CD4-positive, alpha-beta T cell (primary cell): ENCODE measurements at regions not wholly inside any gene's neighbourhood (a gene's known extent, or its start where the extent isn't known, plus 50 kb on each side); places are given as distances from the start of the nearest gene placed in this dataset.

Source experiments
- ATAC-seq: fragments of 200-7000 bp; cut with Tn5 transposase; one replicate; pipeline ENCODE4 v1.10.0; 2022; ENCODE audit warnings: mild to moderate bottlenecking; ENCODE audit not compliant: poor library complexity
- CTCF ChIA-PET: fragments of 350-600 bp; sonication (Branson Sonifier 250); formaldehyde crosslinking; loops from one replicate; lab custom pipeline; 2021; ENCODE audit warnings: antibody characterized with exemption, inconsistent platforms; lab: Charles Lee
- POLR2A ChIA-PET: fragments of 350-600 bp; sonication (Branson Sonifier 250); formaldehyde crosslinking; loops from one replicate; lab custom pipeline; 2021; ENCODE audit warnings: antibody characterized with exemption, inconsistent platforms; lab: Charles Lee
- DNase-seq, 14 experiments: peaks; one replicate each; pipeline ENCODE4 v3.0.0-alpha.2; 2013 to 2020; ENCODE audit warnings: mixed read lengths in 2 of 14
- H3K27ac ChIP-seq, 2 donors: one replicate each; pipeline versions ENCODE4 v1.5.1 to v1.7.0; 2013; ENCODE audit warnings: low read length in 2 of 2, low read depth in 1 of 2, mild to moderate bottlenecking in 1 of 2
- H3K27me3 ChIP-seq, 2 experiments: 1 replicate in 1 of 2; 2 replicates in 1 of 2; pipeline versions ENCODE4 v1.6.1 to v1.7.0; 2013; ENCODE audit warnings: low read length in 2 of 2, control low read depth in 1 of 2, mild to moderate bottlenecking in 1 of 2, moderate library complexity in 1 of 2; ENCODE audit not compliant: insufficient read depth in 2 of 2, control insufficient read depth in 1 of 2
- H3K36me3 ChIP-seq: one replicate; pipeline ENCODE4 v1.6.1; 2013; ENCODE audit warnings: low read length, control low read depth; ENCODE audit not compliant: insufficient read depth
- H3K4me1 ChIP-seq: one replicate; pipeline ENCODE4 v1.6.1; 2013; ENCODE audit warnings: low read length, control low read depth; ENCODE audit not compliant: insufficient read depth
- H3K4me3 ChIP-seq: one replicate; pipeline ENCODE4 v1.5.1; 2013; ENCODE audit warnings: mild to moderate bottlenecking, low read length, moderate library complexity
- H3K9me3 ChIP-seq, 2 experiments: 1 replicate in 1 of 2; 2 replicates in 1 of 2; pipeline versions ENCODE4 v1.6.1 to v1.7.0; 2013; ENCODE audit warnings: low read length in 2 of 2, mild to moderate bottlenecking in 2 of 2, control low read depth in 1 of 2, moderate library complexity in 1 of 2; ENCODE audit not compliant: control insufficient read depth in 1 of 2, insufficient read depth in 1 of 2
- H3K27ac Mint-ChIP-seq: one replicate; pipeline ENCODE4 v1.8.0; 2020; ENCODE audit warnings: mixed read lengths
- H3K27me3 Mint-ChIP-seq: one replicate; pipeline ENCODE4 v1.8.0; 2021; ENCODE audit warnings: mixed read lengths
- H3K36me3 Mint-ChIP-seq: one replicate; pipeline ENCODE4 v1.8.0; 2021; ENCODE audit warnings: low read depth, mixed read lengths
- H3K4me1 Mint-ChIP-seq: one replicate; pipeline ENCODE4 v1.8.0; 2021; ENCODE audit warnings: low read depth, mixed read lengths
- H3K4me3 Mint-ChIP-seq: one replicate; pipeline ENCODE4 v1.8.0; 2020; ENCODE audit warnings: mild to moderate bottlenecking, mixed read lengths
- H3K9me3 Mint-ChIP-seq: one replicate; pipeline ENCODE4 v1.8.0; 2020; ENCODE audit warnings: mixed read lengths
- intact Hi-C, 2 experiments: fragments of 100-400 bp; cut with DNase I in 1 of 2; cut with micrococcal nuclease in 1 of 2; formaldehyde crosslinking; loops; one replicate each; pipeline versions ENCODE4 v1.15.1 to v1.9.0; 2023 to 2025; cut with DNase I, micrococcal nuclease
- TF ChIP-seq, protein P1 (sequence below): fragments of 200-600 bp; IDR thresholded peaks from one replicate; pipeline ENCODE4 v1.8.0; 2022; ENCODE audit warnings: antibody characterized with exemption, mild to moderate bottlenecking

DNA sequence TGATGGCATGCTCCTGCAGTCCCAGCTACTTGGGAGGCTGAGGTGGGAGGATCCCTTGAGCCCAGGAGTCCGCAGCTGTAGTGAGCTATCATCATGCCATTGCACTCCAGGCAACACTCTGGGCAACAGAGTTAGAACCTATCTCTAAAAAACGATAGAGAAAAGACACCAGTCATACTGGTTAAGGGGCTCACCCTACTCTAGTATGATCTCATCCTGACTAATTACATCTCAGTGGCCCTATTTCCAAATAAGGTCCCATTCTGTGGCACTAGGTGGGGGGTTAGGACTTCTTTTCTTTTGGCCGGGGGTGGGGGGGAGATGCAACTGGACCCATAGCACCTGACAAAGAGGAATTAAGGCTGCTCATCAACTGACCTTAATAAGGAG is 163.2 kb upstream of the NCK2 start:
- Histone ChIP-seq H3K36me3 (no peaks in the 10 kb centered on the region), H3K9me3 (no peaks in the 10 kb centered on the region), H3K4me1 (peaks cover 14% of the 10 kb centered on the region), H3K27me3 (no peaks in the 10 kb centered on the region), H3K27ac (no peak overlapping the region), H3K4me3 (no peak overlapping the region)
- ChIA-PET CTCF (no interaction called here), POLR2A (no interaction called here)
- no peaks in the 10 kb centered on the region for H3K36me3 Mint-ChIP-seq
- ATAC-seq = no peak
- no peaks in the 10 kb centered on the region for H3K27me3 Mint-ChIP-seq
- H3K27ac Mint-ChIP-seq = no peak overlapping the region
- H3K9me3 Mint-ChIP-seq = no peaks in the 10 kb centered on the region
- TF ChIP-seq, protein P1, sequence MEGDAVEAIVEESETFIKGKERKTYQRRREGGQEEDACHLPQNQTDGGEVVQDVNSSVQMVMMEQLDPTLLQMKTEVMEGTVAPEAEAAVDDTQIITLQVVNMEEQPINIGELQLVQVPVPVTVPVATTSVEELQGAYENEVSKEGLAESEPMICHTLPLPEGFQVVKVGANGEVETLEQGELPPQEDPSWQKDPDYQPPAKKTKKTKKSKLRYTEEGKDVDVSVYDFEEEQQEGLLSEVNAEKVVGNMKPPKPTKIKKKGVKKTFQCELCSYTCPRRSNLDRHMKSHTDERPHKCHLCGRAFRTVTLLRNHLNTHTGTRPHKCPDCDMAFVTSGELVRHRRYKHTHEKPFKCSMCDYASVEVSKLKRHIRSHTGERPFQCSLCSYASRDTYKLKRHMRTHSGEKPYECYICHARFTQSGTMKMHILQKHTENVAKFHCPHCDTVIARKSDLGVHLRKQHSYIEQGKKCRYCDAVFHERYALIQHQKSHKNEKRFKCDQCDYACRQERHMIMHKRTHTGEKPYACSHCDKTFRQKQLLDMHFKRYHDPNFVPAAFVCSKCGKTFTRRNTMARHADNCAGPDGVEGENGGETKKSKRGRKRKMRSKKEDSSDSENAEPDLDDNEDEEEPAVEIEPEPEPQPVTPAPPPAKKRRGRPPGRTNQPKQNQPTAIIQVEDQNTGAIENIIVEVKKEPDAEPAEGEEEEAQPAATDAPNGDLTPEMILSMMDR = no peak
- intact Hi-C loops = no loop called here
- H3K4me3 Mint-ChIP-seq = no peak overlapping the region
- no peak for DNase-seq
- H3K4me1 Mint-ChIP-seq = peaks cover 39% of the 10 kb centered on the region

DNA sequence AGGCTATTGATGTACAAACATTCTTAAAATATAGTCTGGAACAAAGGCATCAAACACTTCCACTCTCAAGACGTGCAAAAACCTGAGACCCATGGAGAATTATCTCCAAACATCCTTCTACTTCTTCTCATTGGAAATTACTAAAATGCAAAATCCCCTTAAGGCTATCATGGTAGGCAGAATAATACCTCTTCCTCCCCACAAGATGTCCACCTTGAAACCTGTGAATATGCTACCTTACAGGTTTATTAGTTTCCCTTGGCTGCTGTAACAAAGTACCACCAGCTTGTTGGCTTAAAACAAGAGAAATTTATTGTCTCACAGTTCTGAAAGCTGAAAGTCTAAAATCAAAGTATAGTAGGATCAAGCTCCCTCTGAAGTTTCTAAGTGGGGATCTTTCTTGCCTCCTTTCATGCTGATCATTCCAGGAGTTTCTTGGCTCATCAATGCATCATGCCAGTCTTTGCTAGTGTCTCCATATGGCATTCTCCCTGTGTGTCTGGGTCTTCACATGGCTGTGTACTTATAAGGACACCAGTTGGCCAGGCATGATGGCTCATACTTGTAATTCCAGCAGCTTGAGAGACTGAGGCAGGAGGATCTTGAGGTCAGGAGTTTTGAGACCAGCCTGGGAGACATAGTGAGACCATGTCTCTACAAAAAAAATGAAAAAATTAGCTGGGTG is 163.7 kb upstream of the NCK2 start:
- Mint-ChIP-seq H3K36me3 (no peaks in the 10 kb centered on the region), H3K4me3 (no peak overlapping the region), H3K27me3 (peaks cover 4% of the 10 kb centered on the region), H3K27ac (no peak overlapping the region), H3K4me1 (peaks cover 44% of the 10 kb centered on the region), H3K9me3 (no peaks in the 10 kb centered on the region)
- ATAC-seq (no peak), DNase-seq (no peak)
- CTCF ChIA-PET = no interaction called here
- no peaks in the 10 kb centered on the region for H3K27me3 ChIP-seq
- H3K9me3 ChIP-seq = no peaks in the 10 kb centered on the region
- POLR2A ChIA-PET = no interaction called here
- H3K27ac ChIP-seq = no peak overlapping the region
- H3K36me3 ChIP-seq = no peaks in the 10 kb centered on the region
- no peak overlapping the region for H3K4me3 ChIP-seq
- TF ChIP-seq, protein P1 = no peak
- intact Hi-C loops = no loop called here
- H3K4me1 ChIP-seq = peaks cover 19% of the 10 kb centered on the region

DNA sequence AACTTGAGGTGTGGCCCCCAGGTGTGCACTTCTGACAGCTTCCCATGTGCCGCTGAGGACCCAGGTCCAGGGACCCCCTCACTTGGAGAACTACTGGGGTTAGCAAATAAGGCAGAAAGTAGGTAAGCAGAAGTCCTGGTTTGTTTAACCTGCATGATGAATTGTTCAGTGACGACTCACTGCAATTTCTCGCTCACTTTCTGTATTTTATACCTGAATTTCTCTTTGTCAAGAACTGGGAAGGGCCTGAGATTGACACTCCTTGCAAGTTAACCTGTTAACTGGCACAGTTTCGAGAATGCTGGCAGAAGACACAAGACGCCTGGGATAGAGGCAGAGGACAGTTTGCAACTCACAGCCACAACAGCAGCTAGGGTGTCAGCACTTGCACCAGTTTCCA is 164.5 kb upstream of the NCK2 start:
- Histone ChIP-seq H3K27me3 (no peaks in the 10 kb centered on the region), H3K9me3 (no peaks in the 10 kb centered on the region), H3K27ac (no peak overlapping the region), H3K4me3 (no peak overlapping the region), H3K4me1 (peaks cover 21% of the 10 kb centered on the region), H3K36me3 (no peaks in the 10 kb centered on the region)
- ChIA-PET POLR2A (no interaction called here), CTCF (no interaction called here)
- intact Hi-C loops = no loop called here
- Mint-ChIP-seq H3K4me3 (no peak overlapping the region), H3K27me3 (peaks cover 4% of the 10 kb centered on the region), H3K4me1 (peaks cover 49% of the 10 kb centered on the region), H3K9me3 (no peaks in the 10 kb centered on the region), H3K36me3 (no peaks in the 10 kb centered on the region), H3K27ac (no peak overlapping the region)
- TF ChIP-seq, protein P1 = no peak
- DNase-seq = no peak
- ATAC-seq = no peak
